Upper lobe of right lung (tissue), 1 donor: ENCODE measurements at regions not wholly inside any gene's neighbourhood (a gene's known extent, or its start where the extent isn't known, plus 50 kb on each side); places are given as distances from the start of the nearest gene placed in this dataset.

Experiments used
- ATAC-seq: fragments of 200-7000 bp; cut with Tn5 transposase; one replicate; pipeline ENCODE4 v1.9.1; 2020; ENCODE audit warnings: mild to moderate bottlenecking, moderate library complexity
- DNase-seq: peaks from one replicate; pipeline ENCODE4 v3.0.0-alpha.2; 2020
- H3K27ac ChIP-seq: fragments of 200-600 bp; one replicate; pipeline ENCODE4 v1.8.0; 2022
- H3K27me3 ChIP-seq: fragments of 200-600 bp; one replicate; pipeline ENCODE4 v1.8.0; 2022; ENCODE audit warnings: mild to moderate bottlenecking
- H3K36me3 ChIP-seq: fragments of 200-600 bp; one replicate; pipeline ENCODE4 v1.8.0; 2022
- H3K4me1 ChIP-seq: fragments of 200-600 bp; one replicate; pipeline ENCODE4 v1.8.0; 2022
- H3K4me3 ChIP-seq: fragments of 200-600 bp; one replicate; pipeline ENCODE4 v1.8.0; 2022; ENCODE audit warnings: mild to moderate bottlenecking
- H3K9me3 ChIP-seq: fragments of 200-600 bp; one replicate; pipeline ENCODE4 v1.8.0; 2022
- intact Hi-C: fragments of 100-400 bp; cut with DNase I; formaldehyde crosslinking; loops from one replicate; pipeline ENCODE4 v1.11.0; 2022
- TF ChIP-seq, protein P1 (sequence below): fragments of 200-600 bp; IDR thresholded peaks from one replicate; pipeline ENCODE4 v1.8.0; 2022; ENCODE audit warnings: antibody characterized with exemption
- donor health status: DM: no; HTN: yes; CAD: no; lungs with severe emphysema.

DNA sequence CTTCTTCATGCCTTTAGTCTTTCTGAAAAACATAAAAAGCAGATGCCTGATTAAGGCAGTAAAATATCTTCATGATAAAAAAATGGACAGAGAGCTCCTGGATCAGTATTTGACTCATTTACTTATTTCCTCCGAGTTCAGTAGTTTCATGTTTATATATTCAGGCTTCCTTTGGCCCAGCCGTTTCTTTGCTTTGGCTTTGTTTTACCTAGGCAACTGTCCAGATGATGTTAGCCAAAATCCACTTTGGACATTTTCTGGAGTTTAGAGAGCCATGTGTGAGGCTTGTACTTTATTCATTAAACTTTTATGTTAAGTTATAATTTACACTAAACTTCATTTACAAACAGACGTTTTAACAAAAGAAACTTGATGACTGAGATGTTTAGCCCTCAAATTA is 307.1 kb upstream of the RSPO3 start:
- Histone ChIP-seq H3K9me3 (no peaks in the 10 kb centered on the region), H3K27ac (no peak overlapping the region), H3K27me3 (no peaks in the 10 kb centered on the region), H3K4me1 (peaks cover 12% of the 10 kb centered on the region), H3K36me3 (no peaks in the 10 kb centered on the region), H3K4me3 (no peak overlapping the region)
- TF ChIP-seq, protein P1, sequence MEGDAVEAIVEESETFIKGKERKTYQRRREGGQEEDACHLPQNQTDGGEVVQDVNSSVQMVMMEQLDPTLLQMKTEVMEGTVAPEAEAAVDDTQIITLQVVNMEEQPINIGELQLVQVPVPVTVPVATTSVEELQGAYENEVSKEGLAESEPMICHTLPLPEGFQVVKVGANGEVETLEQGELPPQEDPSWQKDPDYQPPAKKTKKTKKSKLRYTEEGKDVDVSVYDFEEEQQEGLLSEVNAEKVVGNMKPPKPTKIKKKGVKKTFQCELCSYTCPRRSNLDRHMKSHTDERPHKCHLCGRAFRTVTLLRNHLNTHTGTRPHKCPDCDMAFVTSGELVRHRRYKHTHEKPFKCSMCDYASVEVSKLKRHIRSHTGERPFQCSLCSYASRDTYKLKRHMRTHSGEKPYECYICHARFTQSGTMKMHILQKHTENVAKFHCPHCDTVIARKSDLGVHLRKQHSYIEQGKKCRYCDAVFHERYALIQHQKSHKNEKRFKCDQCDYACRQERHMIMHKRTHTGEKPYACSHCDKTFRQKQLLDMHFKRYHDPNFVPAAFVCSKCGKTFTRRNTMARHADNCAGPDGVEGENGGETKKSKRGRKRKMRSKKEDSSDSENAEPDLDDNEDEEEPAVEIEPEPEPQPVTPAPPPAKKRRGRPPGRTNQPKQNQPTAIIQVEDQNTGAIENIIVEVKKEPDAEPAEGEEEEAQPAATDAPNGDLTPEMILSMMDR: no peak
- intact Hi-C loops: no loop called here
- DNase-seq: no peak
- ATAC-seq: no peak

DNA sequence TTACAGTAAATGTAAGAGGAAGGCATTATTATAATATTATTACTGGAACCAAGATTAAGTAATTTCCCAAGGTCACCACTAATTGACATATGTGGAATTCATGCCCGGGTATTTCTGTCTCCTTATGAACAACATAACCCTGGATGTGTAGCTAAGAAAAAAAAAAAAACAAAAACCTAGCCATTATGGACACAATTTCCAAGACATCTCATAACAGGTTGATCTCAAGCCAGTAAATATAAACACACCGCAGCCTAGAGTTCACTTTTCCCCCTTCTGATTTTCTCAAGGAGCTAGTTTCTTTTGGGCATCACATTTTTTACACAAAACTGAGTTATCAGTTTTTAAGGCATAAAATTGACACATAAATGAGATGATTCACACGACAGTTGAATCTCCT is 306.5 kb upstream of the RSPO3 start:
- ATAC-seq (no peak), DNase-seq (no peak)
- H3K4me3 ChIP-seq: no peak overlapping the region
- no peaks in the 10 kb centered on the region for H3K27me3 ChIP-seq
- TF ChIP-seq, protein P1: no peak
- no peak overlapping the region for H3K27ac ChIP-seq
- H3K4me1 ChIP-seq: peaks cover 12% of the 10 kb centered on the region
- intact Hi-C loops: no loop called here
- H3K36me3 ChIP-seq: no peaks in the 10 kb centered on the region
- no peaks in the 10 kb centered on the region for H3K9me3 ChIP-seq

DNA sequence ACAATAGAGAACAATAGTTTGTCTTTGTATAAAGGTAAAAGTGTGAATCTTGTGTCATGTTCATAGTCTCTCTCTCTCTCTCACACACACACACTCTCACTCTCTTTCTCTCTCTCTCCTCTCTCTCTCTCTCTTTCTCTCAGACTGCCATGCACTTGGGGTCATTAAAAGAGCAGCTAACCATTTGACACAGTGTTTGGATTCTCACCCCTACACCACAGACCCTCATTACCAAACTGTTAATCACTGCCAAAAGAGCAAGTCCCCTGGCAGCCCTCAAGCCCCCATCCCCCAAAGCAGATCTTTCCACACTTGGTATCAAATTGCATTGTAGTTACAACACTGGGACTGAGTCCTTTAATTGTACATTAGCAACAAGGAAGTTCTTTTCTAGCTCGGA is 305.8 kb upstream of the RSPO3 start:
- H3K4me1 ChIP-seq: peaks cover 12% of the 10 kb centered on the region
- H3K27ac ChIP-seq: no peak overlapping the region
- H3K4me3 ChIP-seq: no peak overlapping the region
- TF ChIP-seq, protein P1: no peak
- intact Hi-C loops: no loop called here
- DNase-seq: no peak
- ATAC-seq: no peak
- no peaks in the 10 kb centered on the region for H3K36me3 ChIP-seq
- H3K27me3 ChIP-seq: no peaks in the 10 kb centered on the region
- no peaks in the 10 kb centered on the region for H3K9me3 ChIP-seq

DNA sequence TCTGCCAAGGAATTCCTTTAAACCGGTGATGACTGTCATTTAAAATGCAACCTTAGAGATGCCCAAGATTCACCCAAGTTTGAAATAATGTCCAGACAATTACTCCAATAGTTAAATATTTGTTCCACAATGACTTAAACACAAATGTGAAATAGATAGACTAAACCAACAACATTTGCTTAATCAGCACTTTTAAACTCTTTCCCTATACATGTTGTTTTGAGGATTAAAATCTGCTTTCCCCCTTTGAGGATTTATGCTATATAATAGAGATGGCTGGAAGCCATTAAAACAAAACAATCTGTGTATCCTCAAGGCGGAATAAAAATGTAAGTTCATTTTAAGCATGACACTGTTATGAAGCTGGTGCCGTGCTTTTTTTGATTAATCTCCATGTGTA is 297.8 kb upstream of the RSPO3 start:
- Histone ChIP-seq H3K27ac (no peak overlapping the region), H3K4me3 (no peak overlapping the region), H3K4me1 (no peaks in the 10 kb centered on the region), H3K27me3 (no peaks in the 10 kb centered on the region), H3K36me3 (no peaks in the 10 kb centered on the region), H3K9me3 (no peaks in the 10 kb centered on the region)
- DNase-seq: no peak
- intact Hi-C loops: no loop called here
- TF ChIP-seq, protein P1: no peak
- no peak for ATAC-seq

DNA sequence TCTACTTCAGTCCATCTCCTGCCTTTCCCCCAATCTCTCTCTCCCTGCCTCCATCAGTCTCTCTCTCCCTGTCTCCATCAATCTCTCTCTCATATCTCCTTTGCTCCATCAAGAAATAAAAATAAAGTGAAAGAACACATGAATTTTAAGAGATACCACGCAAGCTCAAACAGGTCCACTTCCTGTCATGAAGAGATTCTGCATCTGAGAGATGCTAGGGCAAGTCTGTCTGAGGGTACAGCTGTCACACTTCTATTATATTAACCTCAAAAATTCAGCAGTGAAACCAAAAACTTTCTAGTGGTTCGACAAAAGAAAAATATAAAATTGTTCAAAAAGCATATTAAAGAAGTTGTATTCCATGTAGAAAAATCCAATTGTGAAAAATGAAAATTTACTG is 296.8 kb upstream of the RSPO3 start:
- Histone ChIP-seq H3K4me1 (no peaks in the 10 kb centered on the region), H3K27me3 (no peaks in the 10 kb centered on the region), H3K27ac (no peak overlapping the region), H3K9me3 (no peaks in the 10 kb centered on the region), H3K36me3 (no peaks in the 10 kb centered on the region), H3K4me3 (no peak overlapping the region)
- ATAC-seq: no peak
- intact Hi-C loops: no loop called here
- no peak for DNase-seq
- TF ChIP-seq, protein P1: no peak

DNA sequence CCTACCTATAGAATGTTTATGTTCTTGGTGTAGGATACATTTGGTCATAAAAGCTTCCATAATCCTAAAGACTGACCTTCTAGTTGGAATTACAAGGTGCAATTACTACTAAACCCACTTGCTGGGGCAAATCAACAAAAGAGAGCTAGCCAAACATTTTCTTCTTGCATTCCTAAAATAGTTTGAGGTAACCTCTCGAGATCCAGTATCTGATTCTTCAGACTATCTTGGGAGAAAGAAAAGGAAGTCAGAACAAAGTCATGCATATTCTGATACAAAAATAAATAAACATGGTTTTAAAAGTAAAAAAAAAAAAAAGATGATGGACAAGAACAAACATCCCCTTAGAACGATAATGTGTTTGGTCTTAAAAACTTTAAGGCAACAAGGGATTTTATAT is 294.2 kb upstream of the RSPO3 start:
- ATAC-seq: no peak
- H3K36me3 ChIP-seq: no peaks in the 10 kb centered on the region
- no peak overlapping the region for H3K27ac ChIP-seq
- no peak for DNase-seq
- H3K4me3 ChIP-seq: no peak overlapping the region
- H3K9me3 ChIP-seq: no peaks in the 10 kb centered on the region
- TF ChIP-seq, protein P1: no peak
- H3K27me3 ChIP-seq: no peaks in the 10 kb centered on the region
- intact Hi-C loops: no loop called here
- no peaks in the 10 kb centered on the region for H3K4me1 ChIP-seq
